HepG2 (cell line): ENCODE measurements at regions not wholly inside any gene's neighbourhood (a gene's known extent, or its start where the extent isn't known, plus 50 kb on each side); places are given as distances from the start of the nearest gene placed in this dataset.

Experiments used
- CC2D1A ChIP-seq: sonication (generic); formaldehyde crosslinking; IDR thresholded peaks from 2 replicates; pipeline ENCODE4 v1.8.1; 2023; ENCODE audit warnings: mild to moderate bottlenecking, missing genetic modification reagents
- DNMT1 ChIP-seq: sonication (generic); formaldehyde crosslinking; IDR thresholded peaks from 2 replicates; pipeline ENCODE4 v1.5.1; 2020; ENCODE audit warnings: mild to moderate bottlenecking, missing genetic modification reagents
- POLR2A ChIP-seq, 2 experiments: IDR thresholded peaks; 2 replicates each; pipeline ENCODE4 v1.6.1; 2011; ENCODE audit warnings: low read depth in 2 of 2, low read length in 2 of 2, mild to moderate bottlenecking in 1 of 2, moderate library complexity in 1 of 2; ENCODE audit not compliant: insufficient read depth in 1 of 2
- ZBTB3 ChIP-seq: sonication (generic); formaldehyde crosslinking; IDR thresholded peaks from 2 replicates; pipeline ENCODE4 v1.4.0; 2020; ENCODE audit warnings: low read depth, mild to moderate bottlenecking, moderate library complexity, missing genetic modification reagents, borderline replicate concordance
- ZBTB7A ChIP-seq: sonication (generic); formaldehyde crosslinking; IDR thresholded peaks from 2 replicates; pipeline ENCODE4 v1.8.0; 2022; ENCODE audit warnings: mild to moderate bottlenecking, missing genetic modification reagents
- TF ChIP-seq, protein P1 (sequence below): IDR thresholded peaks from 2 replicates; pipeline ENCODE4 v1.6.1; 2016

DNA sequence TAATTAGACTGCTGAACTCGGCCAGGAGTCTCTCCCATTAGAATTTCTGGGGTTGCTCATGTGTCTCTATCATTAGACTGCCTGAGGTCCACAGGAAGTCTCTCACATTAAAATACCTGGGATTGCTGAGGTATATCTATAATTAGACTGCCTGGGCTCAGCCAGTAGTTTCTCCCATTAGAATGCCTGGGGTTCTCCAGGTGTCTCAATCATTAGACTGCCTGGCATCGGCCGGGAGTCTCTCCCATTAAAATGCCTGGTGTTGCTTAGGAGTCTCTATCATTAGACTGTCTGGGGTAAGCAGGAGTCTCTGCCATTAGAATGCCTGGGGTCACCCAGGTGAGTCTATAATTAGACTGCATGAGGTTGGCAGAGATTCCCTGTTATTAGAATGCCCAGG, 2233.4 kb downstream of the TP53TG3F start:
- TF ChIP-seq, protein P1, sequence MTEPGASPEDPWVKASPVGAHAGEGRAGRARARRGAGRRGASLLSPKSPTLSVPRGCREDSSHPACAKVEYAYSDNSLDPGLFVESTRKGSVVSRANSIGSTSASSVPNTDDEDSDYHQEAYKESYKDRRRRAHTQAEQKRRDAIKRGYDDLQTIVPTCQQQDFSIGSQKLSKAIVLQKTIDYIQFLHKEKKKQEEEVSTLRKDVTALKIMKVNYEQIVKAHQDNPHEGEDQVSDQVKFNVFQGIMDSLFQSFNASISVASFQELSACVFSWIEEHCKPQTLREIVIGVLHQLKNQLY, result no peak
- TF ChIP-seq POLR2A (IDR thresholded peaks at IDR 0.05; ENCODE audit: insufficient read depth in 1 of 2, low read depth in 2 of 2, low read length in 2 of 2) (no peak), ZBTB3 (CRISPR knock-in tag) (no peak), CC2D1A (CRISPR knock-in tag) (no peak), ZBTB7A (CRISPR knock-in tag) (no peak), DNMT1 (CRISPR knock-in tag) (no peak)
